ENCODE measurements at regions not wholly inside any gene's neighbourhood (a gene's known extent, or its start where the extent isn't known, plus 50 kb on each side); places are given as distances from the start of the nearest gene placed in this dataset.

GRCh38 chr2:183937220-183937619 lies 661.1 kb upstream of the ZNF804A start:
- TF ChIP-seq CTCF (IDR thresholded peaks at IDR 0.05): no peak
- TF ChIP-seq POLR2A (IDR thresholded peaks at IDR 0.05): no peak
- no peak for TF ChIP-seq POLR2AphosphoS5 (IDR thresholded peaks at IDR 0.05)
